ENCODE measurements at regions not wholly inside any gene's neighbourhood (a gene's known extent, or its start where the extent isn't known, plus 50 kb on each side); places are given as distances from the start of the nearest gene placed in this dataset.
A peak's percentile ranks its signal among the peaks of the same experiment; 100 is the strongest.
"Not testable (repeated sequence)": the region's sequence is repeated elsewhere in the genome, so short reads cannot be mapped to it uniquely, and the experiment has no call there.

DNA sequence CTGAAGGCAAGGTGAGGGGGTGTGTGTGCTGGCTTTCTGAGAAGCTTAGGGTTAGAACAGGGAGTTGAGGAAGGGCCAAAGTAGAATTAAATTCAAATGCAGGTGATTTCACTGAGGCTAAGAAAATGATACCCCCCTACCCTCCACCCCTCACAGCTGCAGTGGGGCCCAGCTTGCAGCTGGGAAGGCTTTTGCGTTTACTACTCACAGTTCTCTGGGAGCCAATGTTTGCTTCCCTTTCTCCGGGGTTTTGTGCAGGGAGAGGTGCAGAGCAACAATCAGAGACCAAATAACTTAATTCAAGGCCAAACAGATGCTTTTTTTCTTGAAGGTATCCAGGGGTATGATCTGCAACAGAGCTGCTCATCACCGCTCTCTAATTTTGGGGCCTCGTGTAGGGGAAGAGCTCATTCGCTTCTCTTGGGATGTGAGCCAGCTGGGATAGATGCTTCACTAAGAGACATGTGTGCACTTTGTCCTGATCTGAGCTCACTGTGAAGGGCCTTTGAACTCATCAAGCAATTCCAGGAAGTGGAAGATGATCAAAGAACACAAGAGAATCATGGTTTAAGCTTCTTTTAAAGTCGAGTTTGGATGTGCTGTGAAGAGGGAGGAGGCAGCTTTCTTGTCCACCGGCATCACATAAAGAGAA is 122.7 kb upstream of the C1GALT1C1 start:
- no peak for DNase-seq

DNA sequence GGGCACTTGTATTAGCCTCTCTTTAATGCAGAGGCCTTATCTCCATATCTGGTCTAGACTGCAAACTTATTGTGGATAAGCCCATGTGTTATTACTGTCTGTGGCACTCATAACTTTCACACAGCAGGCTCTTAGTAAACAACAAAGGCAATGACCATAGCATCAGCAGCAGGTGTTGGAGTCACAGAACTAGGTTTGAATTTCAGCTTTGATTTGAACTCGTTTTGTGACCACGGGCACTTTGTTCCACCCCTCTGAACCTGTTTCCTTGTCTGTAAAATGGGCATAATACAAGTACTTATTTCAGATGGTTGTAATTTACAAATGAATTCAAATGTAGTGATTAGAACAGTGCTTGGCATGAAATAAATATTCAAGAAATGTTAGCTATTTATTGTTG is 121.8 kb upstream of the C1GALT1C1 start:
- peak; percentile 8 for DNase-seq

DNA sequence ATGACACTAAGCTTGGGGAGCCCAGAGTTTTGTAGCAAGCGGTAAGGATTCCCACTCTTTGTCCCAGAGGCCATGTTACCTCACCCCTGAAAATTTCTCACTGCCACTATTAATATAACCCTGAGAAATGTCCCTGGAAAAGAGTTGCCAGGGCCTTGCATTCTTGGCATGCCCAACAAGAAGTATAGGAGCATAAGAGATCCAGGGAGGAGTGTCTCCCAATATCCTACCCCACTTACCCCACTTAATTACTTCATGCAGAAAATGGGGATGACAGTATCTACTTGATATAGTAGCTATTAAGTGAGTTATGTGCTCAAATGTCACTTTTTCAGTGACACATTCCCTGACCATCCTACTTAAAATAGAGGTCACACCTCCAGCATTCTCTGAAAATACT is 120.5 kb upstream of the C1GALT1C1 start:
- DNase-seq: no peak

DNA sequence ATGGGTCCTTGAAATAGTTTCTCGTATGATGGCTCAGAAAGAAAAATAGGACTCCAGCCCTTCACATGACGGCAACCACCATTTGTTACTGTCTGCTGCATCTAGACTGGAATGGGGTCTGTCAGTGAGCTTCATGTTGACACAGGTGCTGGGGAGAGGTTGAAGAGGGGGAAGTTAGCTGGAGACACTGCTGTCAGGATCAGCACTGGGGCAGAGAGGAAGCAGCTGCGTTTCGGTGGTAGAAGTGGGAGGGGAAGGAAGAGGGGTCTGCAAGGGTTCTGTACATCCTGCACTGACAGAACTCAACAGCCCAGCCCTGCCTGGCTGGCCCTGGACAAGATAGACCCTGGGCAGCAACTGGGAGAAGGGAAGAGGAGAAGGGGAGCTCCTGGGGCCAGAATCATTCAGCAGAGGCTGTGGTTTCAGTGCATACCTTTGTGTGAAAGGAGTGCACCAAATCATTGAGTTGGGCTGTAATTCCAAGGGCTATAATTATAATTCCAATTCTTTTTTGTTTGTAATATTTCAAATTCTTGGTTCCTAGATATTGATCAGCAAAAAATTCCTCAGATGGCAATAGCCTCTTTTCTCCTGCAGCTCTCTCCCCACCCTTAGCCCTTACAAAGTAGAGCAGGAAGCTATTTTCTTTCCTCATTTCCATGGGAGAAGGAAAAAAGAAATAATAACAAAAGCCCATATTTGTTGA is 119.4 kb upstream of the C1GALT1C1 start:
- peak; percentile 78 for DNase-seq

DNA sequence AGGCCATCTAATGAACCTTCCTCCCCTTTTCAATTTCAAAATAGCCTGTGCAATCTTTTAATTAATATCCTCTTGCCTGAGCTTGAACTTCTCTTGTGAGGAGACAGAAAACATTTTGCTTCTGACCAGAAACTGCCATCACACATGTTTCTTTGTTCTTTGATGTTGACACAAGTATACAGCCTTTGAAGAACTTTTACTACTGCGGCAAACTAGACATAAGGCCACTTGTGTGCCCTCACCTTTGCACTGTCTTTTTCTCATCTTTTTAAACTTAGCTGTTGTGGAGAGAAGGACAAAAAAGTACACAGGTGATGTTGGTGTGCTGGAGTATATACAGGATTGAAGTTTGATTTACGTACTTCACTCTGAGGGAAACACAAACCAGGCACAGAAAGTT is 116.3 kb upstream of the C1GALT1C1 start:
- no peak for DNase-seq

DNA sequence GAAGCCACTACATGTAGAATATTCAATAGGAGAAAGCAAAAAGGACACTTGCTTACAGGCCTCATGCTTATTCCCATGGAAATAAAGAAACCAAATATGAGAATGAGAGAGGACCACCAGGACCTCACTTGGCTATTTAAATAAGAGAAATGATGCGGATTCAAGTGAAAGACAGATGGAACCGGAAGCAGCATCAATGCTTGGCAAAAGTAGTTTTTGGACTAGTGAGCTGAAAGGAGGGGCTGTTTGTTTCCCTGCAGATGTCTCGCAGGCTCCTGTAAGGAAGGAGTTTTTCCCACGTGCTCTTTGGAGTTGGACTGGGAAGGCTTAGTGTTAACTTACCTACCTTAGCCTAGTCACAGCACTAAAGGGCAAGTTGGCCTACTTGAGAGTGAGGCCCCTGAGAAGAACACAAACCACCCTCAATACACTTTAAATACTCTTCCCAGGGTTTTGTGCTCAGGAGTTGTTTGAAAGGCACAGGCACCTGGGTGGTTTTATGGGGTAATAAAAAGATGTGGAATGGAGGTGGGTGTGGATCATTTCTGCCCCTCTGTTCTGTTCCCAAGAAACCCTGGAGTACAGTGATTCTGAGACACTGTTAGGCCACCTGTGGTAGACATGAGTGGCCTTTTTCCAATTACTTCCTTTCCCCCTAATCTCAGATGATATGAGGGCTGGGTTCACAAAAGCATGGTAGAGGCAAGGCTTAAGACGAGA is 113.3 kb upstream of the C1GALT1C1 start:
- no peak for DNase-seq

DNA sequence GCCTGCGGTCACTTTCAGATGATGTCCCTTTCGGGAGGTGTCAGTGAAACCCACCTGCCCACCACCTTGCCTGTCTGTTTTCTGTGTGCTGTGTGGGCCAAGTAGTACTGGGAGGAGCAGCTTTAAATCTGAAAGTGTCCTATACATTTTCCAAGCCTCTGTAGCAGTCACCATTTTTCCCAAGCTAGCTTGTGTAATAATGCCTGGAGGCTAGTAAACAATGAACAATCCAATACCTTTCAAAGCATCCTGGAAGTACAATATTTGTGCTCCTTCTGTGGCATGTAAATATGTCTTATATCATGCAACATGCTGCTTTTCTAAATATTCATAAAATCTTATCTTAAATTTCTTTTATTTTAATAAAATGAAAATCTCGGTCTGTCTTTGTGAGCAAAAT is 111.6 kb upstream of the C1GALT1C1 start:
- DNase-seq: peak; percentile 57

DNA sequence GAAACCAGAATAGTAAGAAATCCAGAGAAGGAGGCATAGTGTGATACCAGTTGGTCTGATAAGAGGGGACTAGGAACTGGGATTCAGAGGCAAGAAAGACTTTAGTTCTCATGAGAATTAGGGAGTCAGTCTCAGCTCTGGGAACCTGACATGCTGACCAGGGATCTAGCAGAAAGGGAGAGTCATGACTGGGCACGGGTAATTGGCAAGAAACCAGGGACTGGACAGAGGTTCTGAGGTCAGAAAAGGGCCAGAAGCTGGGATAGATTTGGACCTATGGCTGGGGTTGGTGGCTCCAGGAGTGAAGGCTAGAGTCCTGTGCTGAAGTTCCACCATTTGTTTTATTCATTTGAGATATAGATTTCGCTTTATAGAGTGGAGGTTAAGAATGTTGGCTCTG is 110.2 kb upstream of the C1GALT1C1 start:
- DNase-seq: no peak

DNA sequence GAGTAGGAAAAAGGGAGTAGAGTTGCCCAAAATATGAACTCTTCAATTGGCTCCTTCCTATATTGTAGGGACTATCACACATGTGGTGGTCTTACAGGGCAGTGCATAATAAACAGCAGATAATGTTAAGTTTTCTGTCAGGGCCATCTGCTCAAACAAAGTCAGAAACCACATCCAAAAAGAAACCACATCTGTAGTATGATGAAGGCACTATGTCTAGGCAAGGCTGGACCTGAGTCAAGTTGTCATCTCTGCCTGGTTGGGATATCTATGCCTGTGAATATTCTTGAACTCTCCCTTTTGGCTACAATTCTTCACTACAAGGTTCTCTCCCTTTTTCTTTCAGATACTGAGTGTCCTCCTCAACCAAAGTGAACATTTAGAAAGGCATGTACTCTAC is 109.4 kb upstream of the C1GALT1C1 start:
- no peak for DNase-seq

DNA sequence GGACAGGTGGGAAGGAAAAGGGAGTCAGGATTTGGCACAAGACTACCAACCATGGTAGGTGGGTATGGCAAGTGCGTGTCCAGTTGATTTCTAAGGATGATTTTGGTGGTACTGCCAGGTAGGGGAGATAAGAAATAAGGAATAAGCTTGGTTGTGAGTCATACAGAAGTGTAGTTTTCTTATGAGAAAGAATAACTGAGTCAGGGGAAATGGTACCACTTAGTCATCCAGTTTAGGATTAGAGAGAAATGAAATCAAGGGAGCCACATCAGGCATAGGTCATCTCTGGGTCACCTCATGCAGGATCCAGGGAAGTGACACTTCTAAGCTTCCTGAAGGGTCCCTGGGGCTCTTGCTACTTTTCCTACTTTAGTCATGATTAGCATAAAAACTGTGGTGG is 107.1 kb upstream of the C1GALT1C1 start:
- DNase-seq: no peak

DNA sequence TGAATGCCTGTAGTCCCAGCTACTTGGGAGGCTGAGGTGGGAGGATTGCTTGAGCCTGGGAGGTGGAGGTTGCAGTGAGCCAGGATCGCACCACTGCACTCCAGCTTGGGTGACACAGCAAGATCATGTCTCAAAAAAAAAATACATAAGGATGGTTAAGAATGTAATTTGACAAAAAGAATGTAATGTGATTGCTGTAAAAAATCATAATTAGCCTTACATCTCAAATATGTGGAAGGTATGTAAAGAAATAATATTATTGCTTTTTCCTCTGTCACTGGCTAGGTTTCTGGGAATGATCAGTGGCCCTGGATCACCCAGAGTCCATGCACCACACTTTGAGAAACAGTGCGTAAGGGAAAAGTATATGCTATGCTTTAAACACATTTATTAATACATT is 106.1 kb upstream of the C1GALT1C1 start:
- no peak for DNase-seq

DNA sequence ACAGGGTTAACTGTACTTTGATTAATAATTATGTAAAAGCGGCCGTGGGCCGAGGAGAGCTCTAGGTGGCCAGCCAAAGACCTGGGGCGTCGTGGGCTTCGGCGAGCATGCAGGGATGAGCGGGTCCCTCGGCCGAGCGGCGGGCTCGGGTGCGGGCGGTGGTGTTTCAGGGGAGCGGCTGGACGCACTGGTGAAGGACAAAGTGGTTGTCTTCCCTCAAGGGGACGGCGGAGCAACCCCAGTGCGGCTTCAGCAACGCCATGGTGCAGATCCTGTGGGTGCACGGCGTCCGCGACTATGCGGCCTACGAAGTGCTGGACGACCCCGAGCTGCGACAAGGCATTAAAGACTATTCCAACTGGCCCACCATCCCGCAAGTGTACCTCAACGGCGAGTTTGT is 103.0 kb upstream of the C1GALT1C1 start:
- DNase-seq: no peak

DNA sequence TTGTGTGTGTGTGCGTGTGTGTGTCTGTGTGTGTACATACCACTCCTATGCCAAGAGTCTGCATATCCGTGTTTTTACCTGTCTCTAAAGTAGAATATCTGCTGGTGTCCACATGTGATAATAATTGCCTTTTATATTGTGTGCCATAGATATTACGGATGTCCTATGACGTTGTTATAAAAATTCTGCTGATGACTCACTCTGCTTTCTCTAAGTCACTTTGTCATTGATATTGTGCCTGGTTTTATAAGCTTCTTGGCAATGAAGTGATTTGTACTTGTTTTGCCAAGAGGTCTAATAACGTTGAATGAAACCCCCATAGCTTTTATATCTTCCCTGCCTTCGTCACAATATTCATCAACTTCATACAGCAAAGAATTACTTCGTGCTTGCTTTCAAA is 102.6 kb upstream of the C1GALT1C1 start:
- no peak for DNase-seq

DNA sequence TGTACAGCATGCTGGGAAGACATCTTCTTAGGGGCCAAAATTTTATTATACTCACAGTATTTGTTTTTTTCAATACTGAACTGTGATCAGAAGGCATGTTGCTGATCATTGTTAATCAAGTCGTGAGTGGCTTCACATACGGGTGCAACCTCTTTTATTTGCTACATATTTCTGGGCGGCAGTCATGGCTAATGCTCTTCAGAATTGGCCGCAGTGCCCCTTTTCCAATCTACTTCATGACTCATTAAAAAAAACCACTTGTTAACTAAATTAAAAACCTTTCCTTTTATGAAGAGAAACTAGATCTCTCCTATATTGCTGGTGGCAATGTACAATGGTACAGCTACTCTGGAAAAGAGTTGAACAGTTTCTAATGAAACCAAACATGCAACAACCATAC is 101.5 kb upstream of the C1GALT1C1 start:
- DNase-seq: no peak

DNA sequence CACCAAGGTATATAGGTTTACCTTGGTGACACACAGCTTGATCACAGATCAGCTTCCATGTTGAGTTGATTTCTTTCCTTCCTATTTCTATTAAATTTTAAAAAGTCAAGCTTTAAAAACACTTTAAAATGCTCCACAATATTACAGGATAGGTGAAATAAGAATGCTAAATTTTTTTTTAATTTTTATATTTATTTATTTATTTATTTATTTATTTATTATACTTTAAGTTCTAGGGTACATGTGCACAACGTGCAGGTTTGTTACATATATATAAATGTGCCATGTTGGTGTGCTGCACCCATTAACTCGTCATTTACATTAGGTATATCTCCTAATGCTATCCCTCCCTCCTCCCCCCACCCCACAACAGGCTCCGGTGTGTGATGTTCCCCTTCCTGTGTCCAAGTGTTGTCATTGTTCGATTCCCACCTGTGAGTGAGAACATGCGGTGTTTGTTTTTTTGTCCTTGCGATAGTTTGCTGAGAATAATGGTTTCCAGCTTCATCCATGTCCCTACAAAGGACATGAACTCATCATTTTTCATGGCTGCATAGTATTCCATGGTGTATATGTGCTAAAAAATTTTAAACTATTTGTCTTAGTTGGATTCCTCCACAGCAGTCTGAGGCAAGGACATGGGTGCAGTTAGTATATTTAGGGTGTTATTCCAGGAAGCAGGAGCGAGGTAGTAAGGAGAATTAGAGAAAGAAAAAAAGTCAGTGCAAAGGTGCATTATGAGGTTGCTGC is 99.8 kb upstream of the C1GALT1C1 start:
- DNase-seq: not testable (repeated sequence)

DNA sequence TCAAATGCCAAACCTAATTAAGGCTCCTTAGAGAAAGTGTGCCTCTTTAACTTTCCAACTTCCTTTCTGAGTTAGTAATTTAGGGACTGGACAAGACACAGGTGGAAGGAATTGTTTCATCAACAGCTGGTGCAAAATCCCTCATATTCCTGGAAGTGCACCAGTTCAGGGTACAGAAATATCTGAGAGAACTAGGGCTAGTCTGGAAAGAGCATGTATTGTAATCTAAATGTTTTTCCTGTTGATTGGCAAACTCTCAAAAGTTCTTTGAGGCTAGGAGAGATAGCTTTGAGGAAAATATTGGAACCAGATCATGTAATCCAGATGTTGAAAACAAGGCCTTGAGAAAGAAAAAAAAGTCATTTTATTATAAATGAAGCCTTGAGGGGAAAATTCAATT is 98.1 kb upstream of the C1GALT1C1 start:
- DNase-seq: no peak

DNA sequence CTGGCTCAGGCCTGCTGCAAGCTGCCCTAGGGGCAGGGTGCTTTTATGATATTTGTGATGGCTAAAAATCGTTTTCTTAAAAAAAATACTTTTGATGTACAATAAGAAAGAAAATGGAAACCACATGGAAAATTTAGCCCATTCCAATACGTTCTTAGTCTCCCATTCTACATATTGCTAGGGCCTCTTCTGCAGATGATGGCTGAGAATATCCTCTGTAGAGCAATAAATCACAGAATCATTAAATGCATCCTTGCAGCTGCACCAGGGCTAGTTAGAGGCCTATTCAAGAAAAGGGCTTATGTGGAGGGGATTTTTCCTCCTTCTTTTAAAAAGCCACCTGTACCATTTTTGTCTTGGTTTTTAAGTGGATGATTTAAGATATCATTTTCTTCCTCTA is 97.6 kb upstream of the C1GALT1C1 start:
- no peak for DNase-seq

DNA sequence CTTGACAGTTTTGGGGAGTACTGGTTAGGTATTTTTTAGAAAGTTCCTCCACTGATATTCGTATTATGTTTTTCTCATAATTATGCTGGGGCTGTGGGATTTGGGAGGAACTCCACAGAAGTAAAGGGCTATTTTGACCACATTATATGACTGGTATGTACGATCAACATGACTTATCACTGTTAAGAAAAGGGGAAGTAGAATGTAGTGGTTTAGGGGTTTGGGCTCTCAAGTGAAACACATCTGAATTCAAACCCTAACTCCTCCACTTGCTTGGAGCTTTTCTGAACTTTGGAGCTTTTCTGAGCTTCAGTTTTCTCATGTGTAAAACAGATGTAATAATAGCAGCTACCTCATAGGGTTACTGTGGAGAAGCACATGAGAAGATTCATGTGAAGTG is 96.4 kb upstream of the C1GALT1C1 start:
- DNase-seq: no peak

DNA sequence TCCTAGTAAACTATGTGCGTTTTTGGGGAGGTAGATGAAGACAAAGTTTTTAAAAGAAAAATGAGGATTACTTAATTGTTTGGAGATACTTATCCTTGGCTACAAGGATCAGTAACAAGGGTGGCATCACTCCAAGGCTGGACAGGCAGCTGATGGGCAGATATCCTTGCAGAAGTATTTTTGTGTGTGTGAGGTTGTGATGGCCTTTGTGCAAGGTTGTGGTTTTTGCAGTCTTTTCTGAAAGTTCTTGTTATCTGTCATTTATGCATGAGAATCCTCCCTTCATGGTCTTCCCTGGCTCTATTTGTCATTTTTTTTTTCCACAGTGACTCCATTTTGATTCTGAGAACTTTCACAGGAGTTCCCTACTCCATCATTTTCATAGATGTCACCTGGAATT is 96.0 kb upstream of the C1GALT1C1 start:
- no peak for DNase-seq

DNA sequence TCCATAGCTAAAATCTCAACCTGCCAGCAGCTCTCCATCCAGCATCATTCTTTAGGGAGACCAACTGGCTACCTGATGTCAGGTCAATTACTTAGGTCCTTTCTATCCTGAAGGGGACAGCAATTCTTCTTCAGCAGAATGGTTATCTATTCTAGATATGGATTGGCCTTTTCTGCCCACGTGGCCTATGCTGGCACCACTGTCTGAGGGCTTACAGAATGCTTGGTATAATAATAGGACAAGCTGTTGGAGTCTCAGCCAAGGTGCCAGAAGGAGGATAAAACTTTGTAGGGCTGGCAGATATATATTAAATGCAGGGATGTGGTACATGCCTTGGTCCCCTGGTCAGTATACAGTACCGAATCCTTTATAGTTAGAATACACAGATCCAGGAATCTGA is 89.8 kb upstream of the C1GALT1C1 start:
- DNase-seq: no peak

DNA sequence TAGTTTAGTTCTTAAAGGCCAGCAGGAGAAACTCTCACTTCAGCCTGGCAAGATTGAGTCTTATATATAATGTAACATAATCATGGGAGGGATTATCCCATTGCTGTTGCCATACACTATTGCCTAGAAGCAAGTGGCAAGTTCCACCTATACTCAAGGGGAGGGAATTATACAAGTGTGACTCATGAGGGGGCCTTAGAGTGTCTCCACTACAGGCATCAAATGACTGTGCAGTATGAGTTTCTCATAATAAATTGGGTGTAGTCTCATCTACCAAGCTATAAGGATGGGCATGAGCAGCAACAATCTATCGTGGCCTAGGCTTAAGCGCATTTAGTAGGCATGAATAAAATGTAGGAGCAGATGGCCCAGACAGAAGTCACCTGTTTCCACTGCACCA is 89.1 kb upstream of the C1GALT1C1 start:
- no peak for DNase-seq

DNA sequence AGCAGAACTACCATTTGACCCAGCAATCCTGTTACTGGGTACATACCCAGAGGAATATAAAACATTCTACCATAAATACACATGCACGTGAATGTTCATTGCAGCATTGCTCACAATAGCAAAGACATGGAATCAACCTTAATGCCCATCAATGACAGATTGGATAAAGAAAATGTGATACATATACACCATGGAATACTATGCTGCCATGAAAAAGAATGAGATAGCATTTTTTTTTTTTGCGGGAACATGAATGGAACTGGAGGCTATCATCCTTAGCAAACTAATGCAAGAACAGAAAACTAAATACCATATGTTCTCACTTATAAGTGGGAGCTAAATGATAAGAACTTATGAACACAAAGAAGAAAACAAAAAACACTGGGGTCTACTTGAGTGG is 72.5 kb upstream of the C1GALT1C1 start:
- DNase-seq: not testable (repeated sequence)

DNA sequence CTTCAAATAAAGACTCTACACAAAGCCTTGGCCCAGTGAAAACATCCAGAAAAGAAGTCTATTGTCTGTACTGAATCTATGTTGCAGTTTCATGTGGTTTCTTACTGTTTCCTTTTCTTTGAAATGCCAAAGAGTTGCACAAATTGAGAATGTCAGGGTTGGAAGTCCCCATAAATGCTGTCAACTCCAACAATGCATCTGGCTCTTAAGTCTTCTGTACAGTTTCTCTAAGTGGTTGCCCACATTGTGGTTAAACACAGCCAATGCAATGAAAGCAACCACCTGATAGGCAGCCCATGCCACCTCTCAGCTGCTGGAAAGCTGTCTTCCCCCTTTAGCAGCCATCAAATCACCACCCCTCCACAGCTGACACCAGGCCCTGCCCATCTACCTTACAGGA is 67.2 kb upstream of the C1GALT1C1 start:
- no peak for DNase-seq

DNA sequence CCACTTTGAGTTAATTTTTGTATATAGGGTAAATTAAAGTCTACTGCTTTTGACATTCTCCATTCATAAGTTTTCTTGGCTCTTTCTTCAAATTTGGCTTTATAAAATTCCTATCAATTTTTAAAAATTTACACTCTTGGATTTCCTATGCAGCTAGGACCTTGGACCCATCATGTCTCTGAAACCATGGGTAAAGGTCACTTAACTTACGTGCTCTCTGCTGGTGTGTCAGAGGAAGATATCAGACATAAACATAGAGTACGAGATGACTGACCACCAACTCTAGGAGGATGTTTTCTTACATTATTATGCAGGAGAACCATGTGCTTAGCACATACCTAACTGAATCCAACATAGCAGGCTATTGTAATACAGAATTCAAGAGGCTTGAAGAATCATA is 62.5 kb upstream of the C1GALT1C1 start:
- no peak for DNase-seq

Data from NCI-H69 (cell line).